ENCODE measurements at regions not wholly inside any gene's neighbourhood (a gene's known extent, or its start where the extent isn't known, plus 50 kb on each side); places are given as distances from the start of the nearest gene placed in this dataset.

- TF ChIP-seq GATA2 (IDR thresholded peaks at IDR 0.05; ENCODE audit: low read depth, low read length) (no peak), GATA3 (IDR thresholded peaks at IDR 0.05; ENCODE audit: low read depth, low read length) (no peak)
Observed at GRCh38 chr4:187118166-187118565, 394.5 kb upstream of the FAT1 start.
